Transverse colon (tissue), 4 donors: ENCODE measurements at regions not wholly inside any gene's neighbourhood (a gene's known extent, or its start where the extent isn't known, plus 50 kb on each side); places are given as distances from the start of the nearest gene placed in this dataset.

Experiments used
- DNase-seq: peaks from one replicate; pipeline ENCODE4 v3.0.0-alpha.2; 2019
- H3K27ac ChIP-seq, 4 donors: fragments of 200-600 bp; sonication (generic); 2 replicates each; pipeline ENCODE4 v1.5.1; 2016 to 2018; ENCODE audit warnings: inconsistent platforms in 4 of 4
- H3K27me3 ChIP-seq: fragments of 200-600 bp; sonication (generic); 2 replicates; pipeline ENCODE4 v1.5.1; 2017; ENCODE audit warnings: inconsistent platforms
- H3K36me3 ChIP-seq, 4 donors: fragments of 200-600 bp; sonication (generic); 2 replicates each; pipeline ENCODE4 v1.5.1; 2017 to 2019; ENCODE audit warnings: inconsistent platforms in 4 of 4
- H3K4me1 ChIP-seq, 4 donors: fragments of 200-600 bp; sonication (generic); 2 replicates each; pipeline ENCODE4 v1.5.1; 2017 to 2020; ENCODE audit warnings: inconsistent platforms in 4 of 4
- H3K4me3 ChIP-seq, 4 donors: fragments of 200-600 bp; sonication (generic); 1 replicate in 1 of 4; 2 replicates in 3 of 4; pipeline versions ENCODE4 v1.5.1 to v1.6.1; 2017 to 2019; ENCODE audit warnings: inconsistent platforms in 4 of 4
- H3K9me3 ChIP-seq, 2 donors: fragments of 200-600 bp; sonication (generic); 2 replicates each; pipeline ENCODE4 v1.5.1; 2017 to 2019; ENCODE audit warnings: inconsistent platforms in 2 of 2
- CTCF ChIP-seq, 5 experiments: fragments of 200-600 bp in 3 of 5; fragments of 450-650 bp in 2 of 5; sonication (generic) in 3 of 5; IDR thresholded peaks; 1 replicate in 2 of 5; 2 replicates in 3 of 5; pipeline ENCODE4 v1.5.1; 2016 to 2017; ENCODE audit warnings: antibody characterized with exemption in 5 of 5, inconsistent platforms in 3 of 5, mild to moderate bottlenecking in 2 of 5, moderate library complexity in 1 of 5
- EP300 ChIP-seq: sonication (generic); formaldehyde crosslinking; IDR thresholded peaks from one replicate; pipeline ENCODE4 v1.6.1; 2017; ENCODE audit warnings: antibody characterized with exemption, low read depth
- POLR2A ChIP-seq: fragments of 450-650 bp; IDR thresholded peaks from one replicate; pipeline ENCODE4 v1.6.1; 2016; ENCODE audit warnings: antibody characterized with exemption, mild to moderate bottlenecking, moderate library complexity
- POLR2AphosphoS5 ChIP-seq, 3 donors: sonication (generic); formaldehyde crosslinking; IDR thresholded peaks; one replicate each; pipeline ENCODE4 v1.6.1; 2016; ENCODE audit warnings: antibody characterized with exemption in 3 of 3
- WGBS, 2 donors: methylation state at CpG; one replicate each; pipeline ENCODE4 v1.1.5; 2018; ENCODE audit warnings: low coverage in 1 of 2; 5-methylcytosine and 5-hydroxymethylcytosine counted together
- in situ Hi-C, 4 donors: fragments of 200-750 bp; cut with MboI; loops; one replicate each; pipeline versions ENCODE4 v1.15.0 to v1.15.1; 2017; ENCODE audit warnings: low sequenced_read_pairs in 3 of 4, low pct_ligation_motif_present in 1 of 4, low pct_unique_long_range_greater_than_20kb in 1 of 4
- intact Hi-C: fragments of 100-400 bp; cut with DNase I; formaldehyde crosslinking; loops from one replicate; pipeline ENCODE4 v1.15.1; 2023; ENCODE audit warnings: low total_unique reads

- no peak for DNase-seq
- H3K4me1 ChIP-seq = peaks cover 0 to 4% (median 0%) of the 10 kb centered on the region in 4 donors
- TF ChIP-seq POLR2A = no peak
- TF ChIP-seq POLR2AphosphoS5 (IDR thresholded peaks at IDR 0.05) = no peak
- TF ChIP-seq CTCF (IDR thresholded peaks at IDR 0.05) = no peak
- no peak overlapping the region for H3K4me3 ChIP-seq
- no peaks in the 10 kb centered on the region for H3K9me3 ChIP-seq
- intact Hi-C loops = no loop called here
- no peak overlapping the region for H3K27ac ChIP-seq
- no peaks in the 10 kb centered on the region for H3K36me3 ChIP-seq
- WGBS, 2 donors = 79 to 80% methylated on average over 1 of the region's 1 CpG
- in situ Hi-C loops = no loop called here
- H3K27me3 ChIP-seq = no peaks in the 10 kb centered on the region
Observed at GRCh38 chr1:106956721-106957120, 99.8 kb upstream of the PRMT6 start.

- no peaks in the 10 kb centered on the region for H3K27me3 ChIP-seq
- in situ Hi-C loops (no loop called here), intact Hi-C loops (no loop called here)
- H3K9me3 ChIP-seq = no peaks in the 10 kb centered on the region
- no peaks in the 10 kb centered on the region for H3K36me3 ChIP-seq
- H3K4me1 ChIP-seq = peaks cover 0 to 6% (median 2%) of the 10 kb centered on the region in 4 donors
- no peak overlapping the region for H3K27ac ChIP-seq
- 82 to 83% methylated on average over 3 of the region's 3 CpGs for WGBS, 2 donors
- TF ChIP-seq POLR2A (no peak), POLR2AphosphoS5 (IDR thresholded peaks at IDR 0.05) (no peak), EP300 (no peak), CTCF (IDR thresholded peaks at IDR 0.05) (no peak)
- H3K4me3 ChIP-seq = no peak overlapping the region
- no peak for DNase-seq
Observed at GRCh38 chr1:106957795-106958194, 98.7 kb upstream of the PRMT6 start.

- no peak overlapping the region for H3K4me3 ChIP-seq
- in situ Hi-C loops = no loop called here
- H3K36me3 ChIP-seq = no peaks in the 10 kb centered on the region
Observed at GRCh38 chr1:106960412-106960811, 96.1 kb upstream of the PRMT6 start.

GRCh38 chr1:106961646-106962045 is 94.8 kb upstream of the PRMT6 start:
- H3K36me3 ChIP-seq = no peaks in the 10 kb centered on the region
- H3K9me3 ChIP-seq = no peaks in the 10 kb centered on the region
- H3K27me3 ChIP-seq = no peaks in the 10 kb centered on the region
- TF ChIP-seq CTCF (IDR thresholded peaks at IDR 0.05) = no peak
- no peak for TF ChIP-seq POLR2A
- TF ChIP-seq POLR2AphosphoS5 (IDR thresholded peaks at IDR 0.05) = no peak
- no peak for TF ChIP-seq EP300
- no peak overlapping the region for H3K27ac ChIP-seq
- in situ Hi-C loops = no loop called here
- intact Hi-C loops = no loop called here
- H3K4me1 ChIP-seq = peaks cover 0 to 8% (median 0%) of the 10 kb centered on the region in 4 donors
- no peak overlapping the region for H3K4me3 ChIP-seq
- DNase-seq = no peak

More at GRCh38 chr1:106960412-106960811, 96.1 kb upstream of the PRMT6 start:
- Histone ChIP-seq H3K27ac (no peak overlapping the region), H3K27me3 (no peaks in the 10 kb centered on the region), H3K9me3 (no peaks in the 10 kb centered on the region), H3K4me1 (peaks cover 0 to 8% (median 0%) of the 10 kb centered on the region in 4 donors)
- intact Hi-C loops = no loop called here
- no peak for TF ChIP-seq POLR2A
- no peak for TF ChIP-seq POLR2AphosphoS5 (IDR thresholded peaks at IDR 0.05)
- TF ChIP-seq EP300 = no peak
- no peak for TF ChIP-seq CTCF (IDR thresholded peaks at IDR 0.05)
- DNase-seq = no peak
- WGBS, 2 donors = 50 to 69% methylated on average over 2 to 4 of the region's 4 CpGs
